ENCODE measurements at regions not wholly inside any gene's neighbourhood (a gene's known extent, or its start where the extent isn't known, plus 50 kb on each side); places are given as distances from the start of the nearest gene placed in this dataset.

DNA sequence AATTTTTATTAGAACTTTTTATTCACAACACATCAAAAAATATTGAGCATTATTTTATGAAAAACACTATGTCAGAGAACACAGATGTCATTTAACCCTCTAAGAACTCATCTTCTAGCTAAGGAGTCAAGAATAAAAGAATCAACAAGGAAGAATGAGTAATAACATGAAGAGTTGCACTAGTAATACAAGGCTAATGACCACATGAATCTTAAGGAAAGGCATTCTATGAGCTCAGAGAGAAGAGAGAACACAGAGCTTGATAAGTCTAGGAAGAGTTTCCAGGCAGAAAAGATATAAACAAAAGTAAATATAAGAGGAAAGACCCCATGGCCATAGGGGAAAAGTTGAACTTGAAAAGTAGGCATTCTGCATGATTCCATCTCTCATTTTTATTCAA is 166.5 kb downstream of the MAIP1 start:
- TF ChIP-seq CTCF (IDR thresholded peaks at IDR 0.05) (no peak), ZFX (IDR thresholded peaks at IDR 0.05; ENCODE audit: borderline replicate concordance) (no peak)
